ENCODE measurements at regions not wholly inside any gene's neighbourhood (a gene's known extent, or its start where the extent isn't known, plus 50 kb on each side); places are given as distances from the start of the nearest gene placed in this dataset.

DNA sequence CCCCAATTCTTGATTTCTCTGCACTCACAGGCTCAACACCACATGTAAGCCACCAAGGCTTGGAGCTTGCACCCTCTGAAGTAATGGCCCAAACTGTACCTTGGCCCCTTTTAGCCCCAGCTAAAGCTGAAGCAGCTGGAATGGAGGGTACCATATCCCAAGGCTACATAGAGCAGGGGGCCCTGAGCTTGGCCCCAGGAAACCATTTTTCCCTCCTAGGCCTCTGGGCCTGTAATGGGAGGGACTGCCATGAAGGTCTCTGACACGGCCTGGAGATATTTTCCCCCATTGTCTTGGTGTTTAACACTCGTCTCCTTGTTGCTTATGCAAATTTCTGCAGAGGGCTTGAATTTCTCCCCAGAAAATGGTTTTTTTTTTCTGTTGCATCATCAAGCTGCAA is 69.7 kb downstream of the SKA1 start:
- Mint-ChIP-seq H3K36me3 (ENCODE audit: low read depth, unreplicated experiment) (no peaks in the 10 kb centered on the region), H3K4me1 (ENCODE audit: unreplicated experiment) (no peaks in the 10 kb centered on the region), H3K9me3 (ENCODE audit: unreplicated experiment) (peaks cover 4% of the 10 kb centered on the region), H3K27ac (ENCODE audit: unreplicated experiment) (no peak overlapping the region), H3K4me3 (ENCODE audit: unreplicated experiment) (no peak overlapping the region), H3K27me3 (ENCODE audit: unreplicated experiment) (no peaks in the 10 kb centered on the region)
- TF ChIP-seq, protein P1, sequence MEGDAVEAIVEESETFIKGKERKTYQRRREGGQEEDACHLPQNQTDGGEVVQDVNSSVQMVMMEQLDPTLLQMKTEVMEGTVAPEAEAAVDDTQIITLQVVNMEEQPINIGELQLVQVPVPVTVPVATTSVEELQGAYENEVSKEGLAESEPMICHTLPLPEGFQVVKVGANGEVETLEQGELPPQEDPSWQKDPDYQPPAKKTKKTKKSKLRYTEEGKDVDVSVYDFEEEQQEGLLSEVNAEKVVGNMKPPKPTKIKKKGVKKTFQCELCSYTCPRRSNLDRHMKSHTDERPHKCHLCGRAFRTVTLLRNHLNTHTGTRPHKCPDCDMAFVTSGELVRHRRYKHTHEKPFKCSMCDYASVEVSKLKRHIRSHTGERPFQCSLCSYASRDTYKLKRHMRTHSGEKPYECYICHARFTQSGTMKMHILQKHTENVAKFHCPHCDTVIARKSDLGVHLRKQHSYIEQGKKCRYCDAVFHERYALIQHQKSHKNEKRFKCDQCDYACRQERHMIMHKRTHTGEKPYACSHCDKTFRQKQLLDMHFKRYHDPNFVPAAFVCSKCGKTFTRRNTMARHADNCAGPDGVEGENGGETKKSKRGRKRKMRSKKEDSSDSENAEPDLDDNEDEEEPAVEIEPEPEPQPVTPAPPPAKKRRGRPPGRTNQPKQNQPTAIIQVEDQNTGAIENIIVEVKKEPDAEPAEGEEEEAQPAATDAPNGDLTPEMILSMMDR (IDR thresholded peaks at IDR 0.05; ENCODE audit: unreplicated experiment) = no peak
- DNase-seq (ENCODE audit: low spot score) = no peak

DNA sequence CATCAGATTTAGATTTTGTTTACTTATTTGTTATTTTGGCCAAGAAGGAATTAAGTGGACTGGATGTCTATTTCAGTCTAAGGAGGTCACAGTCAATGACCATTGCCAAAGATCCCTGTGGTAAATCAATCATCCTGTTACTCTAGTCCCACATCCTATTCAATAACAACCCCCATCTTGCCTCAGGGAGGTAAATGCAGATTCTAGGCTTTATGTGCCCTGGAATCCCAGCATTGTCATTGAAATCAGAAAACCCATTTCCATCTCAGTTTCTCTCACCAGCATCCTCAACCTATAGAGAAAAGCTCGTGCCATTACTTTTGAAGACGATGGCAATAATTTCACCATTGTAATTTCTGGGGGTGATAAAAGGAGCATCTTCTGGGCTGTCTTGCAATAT is 71.8 kb downstream of the SKA1 start:
- TF ChIP-seq, protein P1 (IDR thresholded peaks at IDR 0.05; ENCODE audit: unreplicated experiment) = no peak
- Mint-ChIP-seq H3K9me3 (ENCODE audit: unreplicated experiment) (peaks cover 4% of the 10 kb centered on the region), H3K4me1 (ENCODE audit: unreplicated experiment) (no peaks in the 10 kb centered on the region), H3K27ac (ENCODE audit: unreplicated experiment) (no peak overlapping the region), H3K27me3 (ENCODE audit: unreplicated experiment) (peaks cover 4% of the 10 kb centered on the region), H3K4me3 (ENCODE audit: unreplicated experiment) (no peak overlapping the region), H3K36me3 (ENCODE audit: low read depth, unreplicated experiment) (no peaks in the 10 kb centered on the region)
- DNase-seq (ENCODE audit: low spot score) = no peak

DNA sequence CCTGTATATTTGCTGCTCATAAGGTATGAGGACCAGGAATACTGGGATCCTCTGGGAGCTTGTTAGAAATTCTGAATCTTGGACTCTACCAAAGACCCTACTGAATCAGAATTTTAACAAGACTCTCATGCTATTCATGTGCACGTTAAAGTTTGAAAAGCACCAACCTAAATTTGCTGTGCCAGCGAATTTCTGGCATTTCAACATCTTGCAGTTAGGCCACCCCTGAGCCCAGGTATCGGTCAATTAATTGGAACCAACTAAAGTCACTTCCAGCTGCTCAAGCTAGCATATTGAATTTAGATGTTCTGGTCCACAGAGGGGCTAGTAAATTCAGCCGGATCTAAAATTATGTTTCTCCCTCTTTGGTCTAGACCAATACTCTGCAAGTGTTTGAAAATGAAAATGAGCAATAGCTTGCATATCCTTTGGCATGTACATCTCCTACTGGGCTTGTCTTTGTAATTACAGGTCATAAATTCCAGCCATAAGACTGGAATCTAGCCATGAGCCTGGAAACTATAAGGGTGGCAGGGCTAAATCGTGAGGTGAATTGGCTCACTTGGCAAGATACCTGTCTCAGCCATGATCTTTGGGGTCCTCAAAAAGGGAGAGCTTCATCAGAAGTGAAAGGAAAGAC is 72.4 kb downstream of the SKA1 start:
- Mint-ChIP-seq H3K27me3 (ENCODE audit: unreplicated experiment) (peaks cover 4% of the 10 kb centered on the region), H3K4me1 (ENCODE audit: unreplicated experiment) (no peaks in the 10 kb centered on the region), H3K4me3 (ENCODE audit: unreplicated experiment) (no peak overlapping the region), H3K9me3 (ENCODE audit: unreplicated experiment) (peaks cover 4% of the 10 kb centered on the region), H3K36me3 (ENCODE audit: low read depth, unreplicated experiment) (no peaks in the 10 kb centered on the region), H3K27ac (ENCODE audit: unreplicated experiment) (no peak overlapping the region)
- TF ChIP-seq, protein P1 (IDR thresholded peaks at IDR 0.05; ENCODE audit: unreplicated experiment) = no peak
- no peak for DNase-seq (ENCODE audit: low spot score)

DNA sequence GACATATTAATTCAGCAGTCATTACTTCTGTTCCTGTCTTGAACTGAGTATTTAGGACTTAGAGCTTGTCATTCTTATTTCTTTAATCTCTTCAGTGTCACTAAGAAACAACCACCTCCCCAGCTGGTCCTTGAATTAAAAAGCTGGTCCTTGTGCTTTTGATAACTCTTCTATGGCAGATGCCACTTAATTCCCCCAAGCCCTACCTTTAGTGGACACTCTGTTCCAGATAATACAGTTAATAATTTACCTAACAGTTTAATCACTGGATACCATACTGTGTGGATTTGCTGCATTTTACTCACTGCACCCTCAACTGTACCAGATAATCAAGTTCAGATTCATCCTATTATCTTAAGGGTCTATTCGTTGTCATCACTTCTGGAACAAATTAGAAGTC is 73.1 kb downstream of the SKA1 start:
- DNase-seq (ENCODE audit: low spot score) = no peak
- TF ChIP-seq, protein P1 (IDR thresholded peaks at IDR 0.05; ENCODE audit: unreplicated experiment) = no peak
- H3K4me3 Mint-ChIP-seq (ENCODE audit: unreplicated experiment) = no peak overlapping the region
- H3K9me3 Mint-ChIP-seq (ENCODE audit: unreplicated experiment) = no peaks in the 10 kb centered on the region
- H3K27ac Mint-ChIP-seq (ENCODE audit: unreplicated experiment) = no peak overlapping the region
- peaks cover 4% of the 10 kb centered on the region for H3K27me3 Mint-ChIP-seq (ENCODE audit: unreplicated experiment)
- H3K4me1 Mint-ChIP-seq (ENCODE audit: unreplicated experiment) = no peaks in the 10 kb centered on the region
- no peaks in the 10 kb centered on the region for H3K36me3 Mint-ChIP-seq (ENCODE audit: low read depth, unreplicated experiment)

DNA sequence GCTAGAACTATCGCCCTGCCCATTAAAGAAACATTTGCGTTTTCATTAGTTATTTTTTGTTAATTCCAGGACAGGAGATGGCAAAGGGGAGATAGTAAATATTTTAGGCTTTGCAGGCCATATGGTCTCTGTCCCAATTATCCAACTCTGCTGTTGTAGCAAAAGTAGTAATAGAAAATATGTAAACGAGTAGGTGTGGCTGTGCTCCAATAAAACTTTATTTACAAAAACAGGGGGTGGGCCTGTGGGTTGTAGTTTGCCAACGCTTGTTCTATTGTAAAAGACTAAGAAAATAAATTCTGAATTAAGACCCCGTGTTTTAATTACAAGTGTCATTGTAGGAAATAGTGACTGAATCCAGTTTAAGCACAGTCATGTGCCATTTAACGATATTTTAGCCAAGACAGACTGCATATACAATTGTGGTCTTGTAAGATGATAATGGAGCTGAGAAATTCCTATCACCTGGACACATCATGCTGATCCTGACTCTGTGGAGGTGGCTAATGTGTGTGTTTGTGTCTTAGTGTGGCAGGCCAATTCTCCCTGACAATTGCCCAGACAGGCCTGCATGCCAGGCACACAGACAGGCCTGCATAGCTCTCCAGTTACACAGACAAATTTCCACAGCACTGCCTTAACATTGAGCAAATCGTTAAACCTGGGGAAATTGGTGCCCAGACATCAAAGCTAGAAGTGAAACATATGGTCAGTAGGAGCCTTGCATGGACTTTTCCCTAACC is 76.4 kb downstream of the SKA1 start:
- no peaks in the 10 kb centered on the region for H3K9me3 Mint-ChIP-seq (ENCODE audit: unreplicated experiment)
- H3K27ac Mint-ChIP-seq (ENCODE audit: unreplicated experiment) = no peak overlapping the region
- TF ChIP-seq, protein P1 (IDR thresholded peaks at IDR 0.05; ENCODE audit: unreplicated experiment) = no peak

More for the DNA sequence above, 76.4 kb downstream of the SKA1 start:
- no peak for DNase-seq (ENCODE audit: low spot score)
- Mint-ChIP-seq H3K36me3 (ENCODE audit: low read depth, unreplicated experiment) (no peaks in the 10 kb centered on the region), H3K4me1 (ENCODE audit: unreplicated experiment) (no peaks in the 10 kb centered on the region), H3K27me3 (ENCODE audit: unreplicated experiment) (peaks cover 4% of the 10 kb centered on the region), H3K4me3 (ENCODE audit: unreplicated experiment) (no peak overlapping the region)
